Cardiac fibroblast (primary cell): ENCODE measurements at regions not wholly inside any gene's neighbourhood (a gene's known extent, or its start where the extent isn't known, plus 50 kb on each side); places are given as distances from the start of the nearest gene placed in this dataset.

Experiments
- DNase-seq, 2 donors: peaks; one replicate each; pipeline versions ENCODE4 v3.0.0 to v3.0.0-alpha.2; 2010; ENCODE audit warnings: low read depth in 2 of 2
- H3K4me3 ChIP-seq, 2 donors: replicated peaks in 1 of 2; 1 replicate in 1 of 2; 2 replicates in 1 of 2; pipeline ENCODE4 v1.5.1; 2011; ENCODE audit warnings: low read depth in 2 of 2, low read length in 2 of 2, mild to moderate bottlenecking in 2 of 2, moderate library complexity in 1 of 2
- CTCF ChIP-seq: IDR thresholded peaks from one replicate; pipeline ENCODE4 v1.5.1; 2011; ENCODE audit warnings: low read depth, mild to moderate bottlenecking, low read length, inconsistent platforms

GRCh38 chr21:23162198-23162946, 2164.2 kb downstream of the NCAM2 start:
- no peak for DNase-seq
- no peak for TF ChIP-seq CTCF

More at GRCh38 chr21:23162198-23162946, 2164.2 kb downstream of the NCAM2 start:
- H3K4me3 ChIP-seq: no peak overlapping the region
